GM12891 (cell line): ENCODE measurements at regions not wholly inside any gene's neighbourhood (a gene's known extent, or its start where the extent isn't known, plus 50 kb on each side); places are given as distances from the start of the nearest gene placed in this dataset.

Source experiments
- POLR2A ChIP-seq: IDR thresholded peaks from 2 replicates; pipeline ENCODE4 v1.6.1; 2011; ENCODE audit warnings: low read depth, low read length, control low read depth
- POLR2AphosphoS5 ChIP-seq: IDR thresholded peaks from 2 replicates; pipeline ENCODE4 v1.6.1; 2011; ENCODE audit warnings: low read depth, low read length, control low read depth
- SPI1 ChIP-seq: IDR thresholded peaks from 2 replicates; pipeline ENCODE4 v1.6.1; 2011; ENCODE audit warnings: low read depth, low read length, control low read depth
- TAF1 ChIP-seq: IDR thresholded peaks from 2 replicates; pipeline ENCODE4 v1.6.1; 2011; ENCODE audit warnings: low read depth, low read length, control low read depth

- no peak for TF ChIP-seq POLR2A
- TF ChIP-seq POLR2AphosphoS5: no peak
- TF ChIP-seq TAF1: no peak
- no peak for TF ChIP-seq SPI1
Observed at GRCh38 chr5:31121224-31121623, 72.3 kb upstream of the CDH6 start.
